Activated CD8-positive, alpha-beta memory T cell treated with anti-CD3 and anti-CD28 coated beads for 36 hours (primary cell): ENCODE measurements at regions not wholly inside any gene's neighbourhood (a gene's known extent, or its start where the extent isn't known, plus 50 kb on each side); places are given as distances from the start of the nearest gene placed in this dataset.
"Not testable (repeated sequence)": the region's sequence is repeated elsewhere in the genome, so short reads cannot be mapped to it uniquely, and the experiment has no call there.

Source experiments
- CTCF ChIA-PET: fragments of 350-600 bp; sonication (Branson Sonifier 250); formaldehyde crosslinking; loops from one replicate; lab custom pipeline; 2021; ENCODE audit warnings: antibody characterized with exemption; lab: Charles Lee
- POLR2A ChIA-PET: fragments of 350-600 bp; sonication (Branson Sonifier 250); formaldehyde crosslinking; loops from one replicate; lab custom pipeline; 2021; ENCODE audit warnings: antibody characterized with exemption; lab: Charles Lee

- CTCF ChIA-PET: no interaction called here
- POLR2A ChIA-PET: no interaction called here
These were observed 1545.8 kb upstream of the RAG2 start for GRCh38 chr11:38143852-38144251.

- CTCF ChIA-PET: no interaction called here
- POLR2A ChIA-PET: no interaction called here
These were observed 1540.9 kb upstream of the RAG2 start for GRCh38 chr11:38138972-38139371.

GRCh38 chr11:38136887-38137286, 1538.9 kb upstream of the RAG2 start:
- CTCF ChIA-PET: no interaction called here

GRCh38 chr11:38131535-38131934, 1533.5 kb upstream of the RAG2 start:
- ChIA-PET POLR2A (no interaction called here), CTCF (no interaction called here)

More at GRCh38 chr11:38136887-38137286, 1538.9 kb upstream of the RAG2 start:
- POLR2A ChIA-PET: no interaction called here

GRCh38 chr11:38130976-38131375, 1532.9 kb upstream of the RAG2 start:
- POLR2A ChIA-PET: no interaction called here
- CTCF ChIA-PET: no interaction called here

GRCh38 chr11:38130514-38130913, 1532.5 kb upstream of the RAG2 start:
- CTCF ChIA-PET: no interaction called here

GRCh38 chr11:38123673-38124072, 1525.6 kb upstream of the RAG2 start:
- ChIA-PET CTCF (no interaction called here), POLR2A (no interaction called here)

More at GRCh38 chr11:38130514-38130913, 1532.5 kb upstream of the RAG2 start:
- POLR2A ChIA-PET: no interaction called here

- POLR2A ChIA-PET: not testable (repeated sequence)
These were observed 1518.6 kb upstream of the RAG2 start for GRCh38 chr11:38116616-38117015.

GRCh38 chr11:38115381-38115780, 1517.3 kb upstream of the RAG2 start:
- CTCF ChIA-PET, POLR2A ChIA-PET: not testable (repeated sequence)

More at GRCh38 chr11:38116616-38117015, 1518.6 kb upstream of the RAG2 start:
- CTCF ChIA-PET: not testable (repeated sequence)

GRCh38 chr11:38100836-38101462, 1502.9 kb upstream of the RAG2 start:
- POLR2A ChIA-PET: no interaction called here

GRCh38 chr11:38095268-38095667, 1497.2 kb upstream of the RAG2 start:
- CTCF ChIA-PET: no interaction called here
- POLR2A ChIA-PET: no interaction called here

More at GRCh38 chr11:38100836-38101462, 1502.9 kb upstream of the RAG2 start:
- CTCF ChIA-PET: no interaction called here

- ChIA-PET CTCF (no interaction called here), POLR2A (no interaction called here)
These were observed 1491.7 kb upstream of the RAG2 start for GRCh38 chr11:38089726-38090125.

- ChIA-PET POLR2A (no interaction called here), CTCF (no interaction called here)
These were observed 1462.9 kb upstream of the RAG2 start for GRCh38 chr11:38060920-38061319.

- ChIA-PET POLR2A (no interaction called here), CTCF (no interaction called here)
These were observed 1462.1 kb upstream of the RAG2 start for GRCh38 chr11:38060136-38060535.

- ChIA-PET CTCF (no interaction called here), POLR2A (no interaction called here)
These were observed 1448.6 kb upstream of the RAG2 start for GRCh38 chr11:38046571-38047135.

GRCh38 chr11:38043060-38043459, 1445.0 kb upstream of the RAG2 start:
- CTCF ChIA-PET: no interaction called here
- POLR2A ChIA-PET: no interaction called here

GRCh38 chr11:38038777-38039176, 1440.7 kb upstream of the RAG2 start:
- ChIA-PET CTCF (no interaction called here), POLR2A (no interaction called here)

GRCh38 chr11:38019072-38019775, 1421.2 kb upstream of the RAG2 start:
- CTCF ChIA-PET: no interaction called here

GRCh38 chr11:38014405-38014804, 1416.4 kb upstream of the RAG2 start:
- CTCF ChIA-PET: no interaction called here

More at GRCh38 chr11:38019072-38019775, 1421.2 kb upstream of the RAG2 start:
- POLR2A ChIA-PET: no interaction called here

GRCh38 chr11:38013157-38013556, 1415.1 kb upstream of the RAG2 start:
- CTCF ChIA-PET: no interaction called here
- POLR2A ChIA-PET: no interaction called here

More at GRCh38 chr11:38014405-38014804, 1416.4 kb upstream of the RAG2 start:
- POLR2A ChIA-PET: no interaction called here

- CTCF ChIA-PET: no interaction called here
These were observed 1413.5 kb upstream of the RAG2 start for GRCh38 chr11:38011496-38011895.

More at GRCh38 chr11:38011496-38011895, 1413.5 kb upstream of the RAG2 start:
- POLR2A ChIA-PET: no interaction called here
